Activated CD4-positive, CD25-positive, alpha-beta regulatory T cell treated with anti-CD3 and anti-CD28 coated beads, Interleukin-2, amount 50 U/mL, for 72 hours (primary cell): ENCODE measurements at regions not wholly inside any gene's neighbourhood (a gene's known extent, or its start where the extent isn't known, plus 50 kb on each side); places are given as distances from the start of the nearest gene placed in this dataset.
"Not testable (repeated sequence)": the region's sequence is repeated elsewhere in the genome, so short reads cannot be mapped to it uniquely, and the experiment has no call there.

Experiments
- DNase-seq: peaks from one replicate; pipeline ENCODE4 v3.0.0; 2021

GRCh38 chr6:150499882-150500312, 99.8 kb upstream of the PLEKHG1 start:
- DNase-seq: no peak

- DNase-seq: not testable (repeated sequence)
Observed at GRCh38 chr6:150500568-150500967, 99.1 kb upstream of the PLEKHG1 start.

- no peak for DNase-seq
Observed at GRCh38 chr6:150503041-150503440, 96.6 kb upstream of the PLEKHG1 start.

DNA sequence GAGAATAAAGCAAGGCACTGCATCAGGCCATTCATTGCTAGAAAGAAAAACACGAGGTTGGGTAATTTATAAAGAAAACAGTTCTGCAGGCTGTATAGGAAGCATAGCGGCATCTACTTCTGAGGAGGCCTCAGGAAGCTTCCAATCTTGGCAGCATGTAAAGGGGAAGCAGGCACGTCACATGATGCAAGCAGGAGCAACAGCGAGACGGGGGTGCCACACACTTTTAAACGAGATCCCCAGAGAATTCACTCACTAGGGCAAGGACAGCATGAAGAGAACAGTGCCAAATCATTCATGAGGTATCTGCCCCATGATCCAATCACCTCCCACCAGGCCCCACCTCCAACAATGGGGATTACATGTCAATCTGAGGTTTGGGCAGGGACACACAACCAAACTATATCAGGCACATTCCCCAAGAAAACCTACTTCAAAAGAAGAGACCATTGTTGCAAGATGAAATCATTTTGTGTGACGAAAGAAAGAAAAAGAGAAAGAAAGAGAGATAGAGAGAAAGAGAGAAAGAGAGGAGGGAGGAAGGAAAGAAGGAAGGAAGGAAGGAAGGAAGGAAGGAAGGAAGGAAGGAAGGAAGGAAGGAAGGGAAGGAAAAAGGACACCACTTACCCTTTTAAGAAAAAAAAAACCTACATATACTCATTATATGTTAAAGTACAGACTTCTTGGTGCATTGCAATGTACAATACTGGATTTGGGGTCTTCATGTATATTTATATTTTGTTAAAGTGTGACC, 95.9 kb upstream of the PLEKHG1 start:
- DNase-seq: no peak

DNA sequence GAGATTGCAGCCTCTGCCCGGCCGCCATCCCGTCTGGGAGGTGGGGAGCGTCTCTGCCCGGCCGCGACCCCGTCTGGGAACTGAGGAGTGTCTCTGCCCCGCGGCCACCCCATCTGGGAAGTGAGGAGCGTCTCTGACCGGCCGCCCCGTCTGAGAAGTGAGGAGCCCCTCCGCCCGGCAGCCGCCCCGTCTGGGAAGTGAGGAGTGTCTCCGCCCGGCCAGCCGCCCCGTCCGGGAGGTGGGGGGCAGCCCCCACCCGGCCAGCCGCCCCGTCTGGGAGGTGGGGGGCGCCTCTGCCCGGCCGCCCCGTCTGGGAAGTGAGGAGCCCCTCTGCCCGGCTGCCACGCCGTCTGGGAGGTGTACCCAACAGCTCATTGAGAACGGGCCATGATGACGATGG, 92.3 kb upstream of the PLEKHG1 start:
- not testable (repeated sequence) for DNase-seq

DNA sequence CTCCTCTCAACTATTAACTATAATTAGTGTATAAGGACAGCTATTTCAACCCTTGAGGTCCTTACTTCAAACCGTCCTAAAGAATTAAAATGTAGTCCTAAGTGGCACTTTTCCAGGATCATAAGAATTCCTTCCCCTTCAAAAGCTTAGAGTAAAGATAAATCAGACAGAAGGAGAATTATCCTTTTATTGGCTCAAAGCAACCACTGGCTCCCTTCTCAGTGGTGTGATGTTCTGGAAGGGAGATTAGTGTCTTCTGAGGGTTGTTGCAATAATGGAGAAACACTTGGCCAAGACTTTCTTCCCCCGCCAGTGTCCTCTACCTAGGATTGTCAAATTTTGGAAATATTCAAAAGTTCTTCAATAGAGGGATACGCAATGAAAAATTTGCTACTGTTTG, 89.1 kb upstream of the PLEKHG1 start:
- no peak for DNase-seq

- no peak for DNase-seq
Observed at GRCh38 chr6:150511313-150511712, 88.4 kb upstream of the PLEKHG1 start.

- no peak for DNase-seq
Observed at GRCh38 chr6:150514806-150515380, 84.8 kb upstream of the PLEKHG1 start.

DNA sequence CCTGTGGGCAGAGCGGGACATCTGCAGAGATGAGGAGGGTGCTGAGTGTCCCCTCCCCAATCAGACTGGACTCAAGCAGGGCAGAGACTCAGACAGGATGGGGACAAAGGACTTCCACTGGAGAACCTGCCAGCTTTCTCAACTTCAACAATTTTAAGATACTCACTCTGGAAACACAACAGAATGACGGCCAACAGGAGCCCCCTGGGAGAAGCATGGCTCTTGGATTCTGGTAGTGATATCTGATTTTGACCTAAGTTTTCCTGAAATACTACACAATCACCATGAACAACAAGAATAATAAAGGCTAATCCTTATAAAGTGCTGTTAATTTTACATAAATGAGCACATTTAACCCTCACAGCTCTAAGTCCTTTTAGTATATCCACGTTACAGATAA, 83.5 kb upstream of the PLEKHG1 start:
- DNase-seq: no peak

DNA sequence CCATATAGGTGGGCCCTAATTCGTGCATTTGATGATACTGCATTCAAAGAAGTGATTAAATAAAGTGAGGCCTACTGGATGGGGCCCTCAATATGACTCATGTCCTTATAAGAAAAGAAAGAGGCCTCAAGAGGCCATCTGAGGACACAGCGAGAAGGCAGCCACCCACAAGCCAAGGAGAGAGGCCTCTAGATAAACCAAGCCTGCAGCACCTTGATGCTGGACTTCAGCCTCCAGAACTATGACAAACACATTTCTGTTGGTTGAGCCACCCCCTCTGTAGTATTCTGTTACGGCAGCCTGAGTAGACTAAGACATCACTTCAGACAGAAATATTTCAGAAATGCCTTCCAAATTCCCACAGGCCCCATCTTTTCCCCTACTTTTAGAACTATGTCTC, 82.5 kb upstream of the PLEKHG1 start:
- DNase-seq: no peak

- DNase-seq: no peak
Observed at GRCh38 chr6:150521482-150521881, 78.2 kb upstream of the PLEKHG1 start.

- not testable (repeated sequence) for DNase-seq
Observed at GRCh38 chr6:150523216-150523615, 76.5 kb upstream of the PLEKHG1 start.

DNA sequence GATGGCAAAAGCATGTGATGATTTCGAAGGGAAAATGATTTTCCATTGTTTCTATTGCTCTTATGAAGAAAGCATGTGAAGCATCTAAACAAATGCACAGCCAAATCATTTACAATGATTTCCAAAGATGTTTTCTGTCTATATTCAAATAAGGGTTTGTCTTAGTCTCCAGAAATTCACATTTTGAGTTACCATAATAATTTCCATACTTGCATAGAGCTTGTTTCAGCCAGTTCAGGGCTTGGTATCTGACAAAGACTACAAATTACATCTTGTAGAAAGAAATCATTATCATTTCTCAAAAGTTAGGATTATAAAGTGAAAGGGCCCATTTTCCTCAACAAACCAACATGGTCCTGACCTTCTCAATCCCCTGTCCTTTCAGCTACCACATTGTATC, 74.4 kb upstream of the PLEKHG1 start:
- DNase-seq: no peak

GRCh38 chr6:150527100-150527499, 72.6 kb upstream of the PLEKHG1 start:
- no peak for DNase-seq

GRCh38 chr6:150528648-150529285, 70.9 kb upstream of the PLEKHG1 start:
- no peak for DNase-seq

- no peak for DNase-seq
Observed at GRCh38 chr6:150529646-150530045, 70.0 kb upstream of the PLEKHG1 start.

DNA sequence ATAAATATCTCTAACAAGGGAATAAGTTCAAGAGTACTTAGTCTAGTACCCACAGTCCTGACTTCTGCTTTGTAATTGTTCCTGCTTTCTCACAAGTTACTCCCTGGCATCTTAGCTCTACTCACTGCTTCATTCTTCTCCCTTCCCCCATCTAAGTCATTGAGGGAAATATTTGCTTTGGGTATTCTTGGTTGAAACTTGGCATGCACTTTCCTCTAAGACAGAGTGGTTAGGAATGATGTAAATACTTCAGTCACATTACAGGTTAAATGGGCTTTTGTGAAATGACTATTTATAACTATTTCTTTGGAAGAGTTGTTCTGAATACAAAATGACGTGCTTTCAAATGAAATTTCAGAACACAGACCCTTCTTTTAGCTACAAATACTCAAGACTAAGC, 67.7 kb upstream of the PLEKHG1 start:
- DNase-seq: no peak

DNA sequence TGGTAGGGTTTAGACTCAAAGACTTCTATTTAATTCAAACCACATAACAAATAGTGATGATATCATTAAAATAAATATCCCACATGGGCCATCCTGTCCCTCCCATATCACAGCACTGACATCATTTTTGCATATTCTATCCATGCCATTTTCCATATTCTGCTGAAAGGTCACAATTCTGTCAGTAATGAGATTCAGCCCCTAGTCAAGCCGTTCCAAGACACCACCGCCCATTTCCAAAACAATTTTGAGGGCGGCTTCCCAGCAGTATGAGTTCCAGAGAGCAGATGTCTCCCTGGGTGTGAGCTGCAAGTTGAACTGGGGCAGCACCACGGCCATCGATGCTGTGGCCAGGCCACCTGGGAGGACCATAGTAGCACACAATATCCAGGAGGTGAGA, 65.1 kb upstream of the PLEKHG1 start:
- DNase-seq: no peak

DNA sequence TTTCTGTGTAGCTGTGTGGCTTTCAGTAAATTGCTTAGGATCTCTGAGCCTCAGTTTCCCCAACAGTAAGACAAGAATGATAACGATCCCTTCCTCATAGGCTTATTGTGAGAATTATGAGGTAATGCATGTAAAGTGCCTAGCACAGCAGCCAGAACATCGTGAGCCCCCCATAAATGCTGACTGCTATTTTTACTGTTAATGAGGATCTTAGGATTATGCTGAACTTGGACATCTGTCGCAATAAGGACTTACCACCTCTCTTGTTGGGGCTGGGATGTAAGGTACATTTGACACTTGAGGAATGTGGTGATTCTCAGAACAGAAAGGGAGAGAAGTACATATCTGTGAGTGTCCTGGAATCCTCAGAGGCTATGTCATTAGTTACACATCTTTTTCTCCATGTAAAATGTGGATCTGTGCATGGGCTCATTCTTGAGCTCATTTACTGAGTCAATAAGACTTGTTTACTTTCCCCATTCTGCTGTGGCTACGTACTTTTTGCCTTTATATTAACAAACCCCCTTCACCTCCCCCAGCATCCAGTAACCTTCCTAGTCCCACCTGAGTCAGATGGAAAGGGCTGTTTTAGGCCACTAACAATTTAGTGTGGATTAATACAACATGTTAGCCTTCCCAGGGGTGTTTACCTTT, 64.4 kb upstream of the PLEKHG1 start:
- no peak for DNase-seq

DNA sequence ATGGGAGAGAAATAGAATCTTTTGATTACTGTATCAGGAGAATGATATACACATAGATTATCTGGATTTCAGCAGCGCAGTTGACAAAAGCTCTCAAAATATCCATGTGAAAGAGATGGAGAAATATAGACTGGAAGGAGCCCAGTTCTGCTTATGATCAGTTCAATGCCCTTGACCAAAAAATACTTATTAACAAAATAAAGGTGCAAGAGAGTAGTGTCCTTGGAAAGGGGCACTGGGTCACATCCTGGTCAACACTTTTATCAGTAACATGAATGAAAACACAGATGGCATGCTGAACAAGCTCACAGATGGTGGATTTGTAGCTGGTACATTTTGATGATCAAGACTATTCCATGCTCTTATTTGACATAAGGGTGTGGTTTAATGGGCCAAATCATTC, 63.9 kb upstream of the PLEKHG1 start:
- no peak for DNase-seq

GRCh38 chr6:150536835-150537234, 62.9 kb upstream of the PLEKHG1 start:
- no peak for DNase-seq

DNA sequence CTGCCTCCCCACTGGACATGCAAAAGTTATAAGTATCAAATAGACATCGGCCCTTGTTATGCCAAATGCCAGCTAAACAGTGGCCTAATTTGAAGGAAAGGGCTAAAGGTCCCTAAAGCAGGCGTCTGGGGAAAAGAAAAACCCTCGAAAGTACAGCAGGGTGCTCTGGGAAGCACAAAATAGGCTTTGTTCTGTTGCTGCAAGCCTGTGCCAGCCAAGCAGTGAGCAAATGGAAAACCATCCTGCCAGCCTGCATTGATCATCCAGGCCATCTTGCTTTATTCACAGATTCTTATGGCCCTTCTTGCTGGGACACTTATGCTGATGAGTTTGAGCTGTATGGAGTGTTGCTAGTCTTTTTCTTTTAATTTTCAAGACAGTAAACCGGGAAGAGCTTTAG, 62.2 kb upstream of the PLEKHG1 start:
- DNase-seq: no peak

DNA sequence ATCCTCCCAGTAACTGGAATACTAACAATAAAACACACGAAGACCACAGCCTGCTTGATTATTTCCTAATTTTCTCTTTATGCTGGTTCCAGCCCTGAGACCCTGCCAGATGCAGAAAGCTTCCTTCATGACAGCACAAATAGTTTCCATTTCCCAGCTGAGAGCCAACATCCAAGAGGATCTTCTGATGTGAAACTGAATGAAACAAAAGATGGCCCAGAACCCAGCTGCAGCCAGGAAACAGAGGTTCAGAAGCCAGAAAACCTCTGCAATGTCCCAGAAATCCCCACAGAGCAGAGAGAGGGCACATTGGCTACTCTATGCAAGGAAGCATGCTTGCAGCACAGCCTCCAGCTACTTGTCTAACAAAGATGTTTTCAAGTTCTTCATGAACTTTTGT, 61.8 kb upstream of the PLEKHG1 start:
- no peak for DNase-seq

DNA sequence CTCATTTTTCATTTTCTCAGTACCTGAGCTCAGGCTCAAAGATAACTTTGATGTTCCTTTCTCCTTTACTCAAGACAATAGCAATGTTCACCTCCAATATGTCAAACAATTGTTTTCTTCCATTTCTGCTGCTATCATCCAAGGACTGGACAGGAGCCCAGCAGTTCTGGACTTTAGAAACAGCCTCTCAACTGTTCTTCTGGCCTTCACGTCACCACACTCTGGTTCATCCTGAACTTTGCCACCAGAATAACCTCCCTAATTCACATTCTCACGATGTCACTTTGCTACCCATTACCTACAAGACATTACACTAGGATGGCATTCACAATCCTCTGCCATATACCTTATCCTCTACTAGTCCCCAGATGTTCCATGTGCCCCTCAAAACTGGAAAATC, 60.6 kb upstream of the PLEKHG1 start:
- DNase-seq: no peak
